Suprapubic skin (tissue), 4 donors: ENCODE measurements at regions not wholly inside any gene's neighbourhood (a gene's known extent, or its start where the extent isn't known, plus 50 kb on each side); places are given as distances from the start of the nearest gene placed in this dataset.

Experiments used
- EP300 ChIP-seq: sonication (generic); formaldehyde crosslinking; IDR thresholded peaks from one replicate; pipeline ENCODE4 v1.6.1; 2017; ENCODE audit warnings: antibody characterized with exemption
- POLR2A ChIP-seq, 2 donors: fragments of 450-650 bp; IDR thresholded peaks; one replicate each; pipeline ENCODE4 v1.6.1; 2017; ENCODE audit warnings: antibody characterized with exemption in 2 of 2, mild to moderate bottlenecking in 2 of 2, moderate library complexity in 2 of 2
- POLR2AphosphoS5 ChIP-seq, 3 donors: sonication (generic); formaldehyde crosslinking; IDR thresholded peaks; one replicate each; pipeline ENCODE4 v1.6.1; 2017; ENCODE audit warnings: antibody characterized with exemption in 3 of 3
- TF ChIP-seq, protein P1 (sequence below), 2 donors: fragments of 200-600 bp in 1 of 2; fragments of 450-650 bp in 1 of 2; sonication (generic) in 1 of 2; IDR thresholded peaks; one replicate each; pipeline ENCODE4 v1.5.1; 2016 to 2019; ENCODE audit warnings: antibody characterized with exemption in 2 of 2, mild to moderate bottlenecking in 1 of 2, moderate library complexity in 1 of 2

DNA sequence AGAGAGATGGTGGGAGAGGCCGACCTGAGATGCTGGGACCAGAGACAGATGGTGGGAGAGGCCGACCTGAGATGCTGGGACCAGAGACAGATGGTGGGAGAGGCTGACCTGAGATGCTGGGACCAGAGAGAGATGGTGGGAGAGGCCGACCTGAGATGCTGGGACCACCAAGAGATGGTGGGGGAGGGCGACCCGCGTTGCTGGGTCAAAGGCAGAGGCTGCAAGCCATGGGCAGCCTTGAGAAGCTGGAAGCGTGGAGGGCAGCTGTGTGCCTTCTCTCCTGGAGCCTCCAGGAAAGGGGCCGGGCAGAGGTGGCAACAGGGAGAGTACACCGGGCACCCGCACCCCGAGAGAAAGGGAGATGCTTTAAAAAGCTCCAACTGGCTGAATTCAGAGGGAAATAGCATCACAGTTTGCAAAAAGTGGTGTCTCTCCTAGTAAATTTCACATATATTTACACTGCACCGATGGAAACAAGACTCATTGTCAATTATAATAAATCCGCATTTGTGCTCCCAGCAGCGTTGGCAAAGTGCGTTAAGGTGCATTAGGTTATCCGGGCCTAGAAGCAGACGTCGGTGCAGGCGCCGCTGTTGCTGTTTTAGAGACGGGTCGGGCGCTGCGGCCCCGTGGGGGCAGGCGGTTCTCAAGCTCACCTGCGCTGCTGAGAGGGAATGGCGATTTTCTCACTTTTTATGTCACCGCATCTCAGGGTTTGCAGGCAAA, 132.4 kb downstream of the DLL1 start:
- TF ChIP-seq, protein P1, sequence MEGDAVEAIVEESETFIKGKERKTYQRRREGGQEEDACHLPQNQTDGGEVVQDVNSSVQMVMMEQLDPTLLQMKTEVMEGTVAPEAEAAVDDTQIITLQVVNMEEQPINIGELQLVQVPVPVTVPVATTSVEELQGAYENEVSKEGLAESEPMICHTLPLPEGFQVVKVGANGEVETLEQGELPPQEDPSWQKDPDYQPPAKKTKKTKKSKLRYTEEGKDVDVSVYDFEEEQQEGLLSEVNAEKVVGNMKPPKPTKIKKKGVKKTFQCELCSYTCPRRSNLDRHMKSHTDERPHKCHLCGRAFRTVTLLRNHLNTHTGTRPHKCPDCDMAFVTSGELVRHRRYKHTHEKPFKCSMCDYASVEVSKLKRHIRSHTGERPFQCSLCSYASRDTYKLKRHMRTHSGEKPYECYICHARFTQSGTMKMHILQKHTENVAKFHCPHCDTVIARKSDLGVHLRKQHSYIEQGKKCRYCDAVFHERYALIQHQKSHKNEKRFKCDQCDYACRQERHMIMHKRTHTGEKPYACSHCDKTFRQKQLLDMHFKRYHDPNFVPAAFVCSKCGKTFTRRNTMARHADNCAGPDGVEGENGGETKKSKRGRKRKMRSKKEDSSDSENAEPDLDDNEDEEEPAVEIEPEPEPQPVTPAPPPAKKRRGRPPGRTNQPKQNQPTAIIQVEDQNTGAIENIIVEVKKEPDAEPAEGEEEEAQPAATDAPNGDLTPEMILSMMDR (IDR thresholded peaks at IDR 0.05) = no peak
- TF ChIP-seq POLR2A (IDR thresholded peaks at IDR 0.05) = no peak
- no peak for TF ChIP-seq POLR2AphosphoS5 (IDR thresholded peaks at IDR 0.05)
- TF ChIP-seq EP300 = no peak
